ACC112 (cell line): ENCODE measurements at regions not wholly inside any gene's neighbourhood (a gene's known extent, or its start where the extent isn't known, plus 50 kb on each side); places are given as distances from the start of the nearest gene placed in this dataset.

Experiments used
- H2AFZ ChIP-seq: fragments of 200-600 bp; sonication (generic); one replicate; pipeline ENCODE4 v1.6.0; 2017; ENCODE audit warnings: antibody characterized with exemption, low read length; ENCODE audit not compliant: unreplicated experiment
- H3K27ac ChIP-seq: fragments of 200-600 bp; sonication (generic); 2 replicates; pipeline ENCODE4 v1.5.1; 2014; ENCODE audit warnings: low read depth, mild to moderate bottlenecking, antibody characterized with exemption, low read length, moderate library complexity
- H3K27me3 ChIP-seq: fragments of 200-600 bp; sonication (generic); 2 replicates; pipeline ENCODE4 v1.6.1; 2014; ENCODE audit warnings: mild to moderate bottlenecking, antibody characterized with exemption, low read length, moderate library complexity, mixed read lengths; ENCODE audit not compliant: insufficient read depth
- H3K36me3 ChIP-seq: fragments of 200-600 bp; sonication (generic); 2 replicates; pipeline ENCODE4 v1.6.1; 2016; ENCODE audit warnings: mild to moderate bottlenecking, antibody characterized with exemption, low read length, moderate library complexity, mixed read lengths; ENCODE audit not compliant: insufficient read depth
- H3K4me1 ChIP-seq: fragments of 200-600 bp; sonication (generic); one replicate; pipeline ENCODE4 v1.6.1; 2016; ENCODE audit warnings: low read length, mixed read lengths; ENCODE audit not compliant: insufficient read depth, unreplicated experiment, control insufficient read depth
- H3K4me3 ChIP-seq: fragments of 200-600 bp; sonication (generic); 2 replicates; pipeline ENCODE4 v1.5.1; 2014; ENCODE audit warnings: mild to moderate bottlenecking, low read depth, low read length
- H3K79me2 ChIP-seq: fragments of 200-600 bp; sonication (generic); one replicate; pipeline ENCODE4 v1.6.0; 2016; ENCODE audit warnings: low read length; ENCODE audit not compliant: control insufficient read depth, unreplicated experiment, insufficient read depth

- Histone ChIP-seq H3K27me3 (no peaks in the 10 kb centered on the region), H3K4me1 (no peaks in the 10 kb centered on the region), H3K4me3 (no peak overlapping the region), H2AFZ (no peak overlapping the region), H3K36me3 (no peaks in the 10 kb centered on the region), H3K79me2 (no peaks in the 10 kb centered on the region), H3K27ac (no peak overlapping the region)
Observed at GRCh38 chr1:209038316-209038715, 545.2 kb upstream of the CAMK1G start.

- no peaks in the 10 kb centered on the region for H3K27me3 ChIP-seq
- no peak overlapping the region for H3K4me3 ChIP-seq
- no peaks in the 10 kb centered on the region for H3K36me3 ChIP-seq
- no peak overlapping the region for H2AFZ ChIP-seq
- H3K27ac ChIP-seq, result no peak overlapping the region
- H3K79me2 ChIP-seq, result no peaks in the 10 kb centered on the region
- H3K4me1 ChIP-seq, result no peaks in the 10 kb centered on the region
Observed at GRCh38 chr1:209038735-209039134, 544.8 kb upstream of the CAMK1G start.

GRCh38 chr1:209040351-209040750 is 543.2 kb upstream of the CAMK1G start:
- H3K4me3 ChIP-seq, result no peak overlapping the region
- no peak overlapping the region for H3K27ac ChIP-seq
- H3K36me3 ChIP-seq, result no peaks in the 10 kb centered on the region
- no peaks in the 10 kb centered on the region for H3K27me3 ChIP-seq
- no peaks in the 10 kb centered on the region for H3K79me2 ChIP-seq
- no peak overlapping the region for H2AFZ ChIP-seq
- no peaks in the 10 kb centered on the region for H3K4me1 ChIP-seq

- Histone ChIP-seq H3K4me3 (no peak overlapping the region), H3K4me1 (no peaks in the 10 kb centered on the region), H3K79me2 (no peaks in the 10 kb centered on the region), H3K36me3 (no peaks in the 10 kb centered on the region), H3K27me3 (no peaks in the 10 kb centered on the region), H3K27ac (no peak overlapping the region), H2AFZ (no peak overlapping the region)
Observed at GRCh38 chr1:209041927-209042326, 541.6 kb upstream of the CAMK1G start.

- no peak overlapping the region for H2AFZ ChIP-seq
- H3K36me3 ChIP-seq, result no peaks in the 10 kb centered on the region
Observed at GRCh38 chr1:209042413-209042812, 541.1 kb upstream of the CAMK1G start.

GRCh38 chr1:209045331-209046057 is 538.0 kb upstream of the CAMK1G start:
- Histone ChIP-seq H3K27me3 (no peaks in the 10 kb centered on the region), H3K4me1 (no peaks in the 10 kb centered on the region), H2AFZ (no peak overlapping the region), H3K36me3 (no peaks in the 10 kb centered on the region), H3K79me2 (no peaks in the 10 kb centered on the region), H3K4me3 (no peak overlapping the region), H3K27ac (no peak overlapping the region)

More at GRCh38 chr1:209042413-209042812, 541.1 kb upstream of the CAMK1G start:
- Histone ChIP-seq H3K27me3 (no peaks in the 10 kb centered on the region), H3K79me2 (no peaks in the 10 kb centered on the region), H3K4me1 (no peaks in the 10 kb centered on the region), H3K4me3 (no peak overlapping the region), H3K27ac (no peak overlapping the region)

GRCh38 chr1:209046058-209046417 is 537.5 kb upstream of the CAMK1G start:
- Histone ChIP-seq H2AFZ (no peak overlapping the region), H3K27ac (no peak overlapping the region), H3K27me3 (no peaks in the 10 kb centered on the region), H3K4me1 (no peaks in the 10 kb centered on the region), H3K4me3 (no peak overlapping the region), H3K79me2 (no peaks in the 10 kb centered on the region), H3K36me3 (no peaks in the 10 kb centered on the region)

- Histone ChIP-seq H3K27me3 (no peaks in the 10 kb centered on the region), H2AFZ (no peak overlapping the region), H3K36me3 (no peaks in the 10 kb centered on the region), H3K27ac (no peak overlapping the region), H3K79me2 (no peaks in the 10 kb centered on the region), H3K4me3 (no peak overlapping the region), H3K4me1 (no peaks in the 10 kb centered on the region)
Observed at GRCh38 chr1:209046935-209047334, 536.6 kb upstream of the CAMK1G start.

GRCh38 chr1:209048941-209049669 is 534.4 kb upstream of the CAMK1G start:
- no peak overlapping the region for H2AFZ ChIP-seq
- H3K79me2 ChIP-seq, result no peaks in the 10 kb centered on the region

GRCh38 chr1:209051570-209051969 is 531.9 kb upstream of the CAMK1G start:
- Histone ChIP-seq H3K79me2 (no peaks in the 10 kb centered on the region), H3K36me3 (no peaks in the 10 kb centered on the region), H3K27me3 (no peaks in the 10 kb centered on the region), H3K4me1 (no peaks in the 10 kb centered on the region), H2AFZ (no peak overlapping the region), H3K4me3 (no peak overlapping the region), H3K27ac (no peak overlapping the region)

More at GRCh38 chr1:209048941-209049669, 534.4 kb upstream of the CAMK1G start:
- Histone ChIP-seq H3K4me3 (no peak overlapping the region), H3K36me3 (no peaks in the 10 kb centered on the region), H3K4me1 (no peaks in the 10 kb centered on the region), H3K27ac (no peak overlapping the region), H3K27me3 (no peaks in the 10 kb centered on the region)

- H3K4me1 ChIP-seq, result no peaks in the 10 kb centered on the region
- H2AFZ ChIP-seq, result no peak overlapping the region
- H3K27me3 ChIP-seq, result no peaks in the 10 kb centered on the region
- H3K79me2 ChIP-seq, result no peaks in the 10 kb centered on the region
- no peak overlapping the region for H3K4me3 ChIP-seq
- H3K36me3 ChIP-seq, result no peaks in the 10 kb centered on the region
- H3K27ac ChIP-seq, result no peak overlapping the region
Observed at GRCh38 chr1:209053587-209053986, 529.9 kb upstream of the CAMK1G start.
